Common myeloid progenitor, CD34-positive (primary cell): ENCODE measurements at regions not wholly inside any gene's neighbourhood (a gene's known extent, or its start where the extent isn't known, plus 50 kb on each side); places are given as distances from the start of the nearest gene placed in this dataset.

ENCODE experiments used
- CTCF ChIA-PET: fragments of 350-600 bp; sonication (Branson Sonifier 250); formaldehyde crosslinking; loops from one replicate; lab custom pipeline; 2021; ENCODE audit warnings: antibody characterized with exemption; lab: Charles Lee
- POLR2A ChIA-PET: fragments of 350-600 bp; sonication (Branson Sonifier 250); formaldehyde crosslinking; loops from one replicate; lab custom pipeline; 2021; ENCODE audit warnings: antibody characterized with exemption; lab: Charles Lee
- DNase-seq, 3 donors: peaks; one replicate each; pipeline versions ENCODE4 v3.0.0 to v3.0.0-alpha.2; 2013
- H3K27ac ChIP-seq, 2 experiments: 1 replicate in 1 of 2; 2 replicates in 1 of 2; pipeline ENCODE4 v1.7.0; 2013; ENCODE audit warnings: inconsistent platforms in 2 of 2, low read length in 2 of 2, mild to moderate bottlenecking in 2 of 2, low read depth in 1 of 2, moderate library complexity in 1 of 2; ENCODE audit not compliant: severe bottlenecking in 2 of 2, insufficient read depth in 1 of 2, poor library complexity in 1 of 2
- H3K27me3 ChIP-seq, 5 experiments: replicated peaks in 2 of 5; 1 replicate in 3 of 5; 2 replicates in 2 of 5; pipeline versions ENCODE4 v1.6.1 to v1.7.0; 2013; ENCODE audit warnings: low read length in 4 of 5, mild to moderate bottlenecking in 2 of 5, moderate library complexity in 2 of 5, inconsistent platforms in 1 of 5; ENCODE audit not compliant: insufficient read depth in 5 of 5, control insufficient read depth in 4 of 5
- H3K36me3 ChIP-seq, 4 experiments: 1 replicate in 2 of 4; 2 replicates in 2 of 4; pipeline versions ENCODE4 v1.6.1 to v1.7.0; 2013; ENCODE audit warnings: low read length in 3 of 4, control low read depth in 1 of 4, mild to moderate bottlenecking in 1 of 4; ENCODE audit not compliant: control insufficient read depth in 4 of 4, insufficient read depth in 4 of 4
- H3K4me1 ChIP-seq, 4 experiments: 1 replicate in 3 of 4; 2 replicates in 1 of 4; pipeline versions ENCODE4 v1.6.1 to v1.7.1; 2013; ENCODE audit warnings: low read length in 3 of 4, mild to moderate bottlenecking in 3 of 4, control low read depth in 1 of 4, inconsistent platforms in 1 of 4, moderate library complexity in 1 of 4; ENCODE audit not compliant: control insufficient read depth in 4 of 4, insufficient read depth in 4 of 4; ENCODE audit errors: control extremely low read depth in 1 of 4
- H3K4me3 ChIP-seq, 7 experiments: 1 replicate in 4 of 7; 2 replicates in 3 of 7; pipeline versions ENCODE4 v1.5.1 to v1.7.0; 2013; ENCODE audit warnings: mild to moderate bottlenecking in 7 of 7, low read length in 6 of 7, moderate library complexity in 6 of 7, inconsistent platforms in 2 of 7, low read depth in 2 of 7, control low read depth in 1 of 7; ENCODE audit not compliant: insufficient read depth in 4 of 7, control insufficient read depth in 1 of 7; ENCODE audit errors: extremely low read depth in 1 of 7
- H3K9me3 ChIP-seq, 5 experiments: 1 replicate in 4 of 5; 2 replicates in 1 of 5; pipeline versions ENCODE4 v1.6.1 to v1.7.1; 2013; ENCODE audit warnings: low read length in 4 of 5, mild to moderate bottlenecking in 2 of 5, inconsistent platforms in 1 of 5, low read depth in 1 of 5, moderate library complexity in 1 of 5; ENCODE audit not compliant: control insufficient read depth in 4 of 5, insufficient read depth in 2 of 5; ENCODE audit errors: control extremely low read depth in 1 of 5
- WGBS: methylation state at CpG from one replicate; pipeline ENCODE4 v1.1.5; 2013; ENCODE audit not compliant: insufficient coverage; 5-methylcytosine and 5-hydroxymethylcytosine counted together

DNA sequence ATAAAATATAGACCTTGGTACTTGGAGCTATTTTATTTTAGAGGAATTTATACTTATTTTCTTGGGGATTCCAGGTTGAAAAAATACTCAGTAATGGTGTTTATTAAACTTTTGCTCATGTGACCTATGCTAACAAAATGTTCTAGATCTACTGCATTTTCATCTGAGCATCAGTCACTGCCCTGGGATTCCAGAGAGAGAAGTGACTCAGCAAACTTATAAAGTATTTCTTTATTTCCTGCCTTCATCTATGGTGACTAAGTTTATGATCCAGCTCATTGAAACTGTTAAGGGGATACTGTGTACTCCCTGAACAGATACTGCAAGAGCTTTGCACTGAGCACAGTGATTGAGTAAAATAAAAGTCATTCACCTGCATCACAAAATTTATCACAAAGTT, 298.5 kb upstream of the CDH18 start:
- CTCF ChIA-PET = no interaction called here
- H3K4me3 ChIP-seq = no peak overlapping the region
- H3K36me3 ChIP-seq = no peaks in the 10 kb centered on the region
- POLR2A ChIA-PET = interaction anchor here (0.7 kb wide), 1 partner anchor 1133 kb away, joined by 3 read pairs; no protein-coding TSS in a partner anchor
- H3K9me3 ChIP-seq = no peaks in the 10 kb centered on the region
- H3K27me3 ChIP-seq = no peaks in the 10 kb centered on the region
- peak in 2 of 3 donors; percentile 9 to 13 for DNase-seq
- no peak overlapping the region for H3K27ac ChIP-seq
- H3K4me1 ChIP-seq = peaks cover 0 to 3% (median 0%) of the 10 kb centered on the region in 4 experiments

DNA sequence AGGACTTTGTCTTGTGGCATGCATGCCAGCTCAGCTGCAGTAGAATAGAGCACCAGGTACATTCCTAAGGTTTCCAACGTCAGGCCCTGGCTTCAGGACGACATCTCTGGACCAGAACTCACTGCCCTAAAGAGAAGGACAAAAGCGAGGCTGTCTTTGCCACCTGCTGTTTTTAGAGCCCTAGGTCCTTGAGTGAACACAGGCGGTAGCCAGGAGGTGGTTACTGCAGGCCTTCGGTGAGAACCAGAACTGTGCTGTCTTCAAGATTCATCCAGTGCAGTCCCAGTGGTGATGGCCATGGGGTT, 288.9 kb upstream of the CDH18 start:
- no peaks in the 10 kb centered on the region for H3K4me1 ChIP-seq
- no peaks in the 10 kb centered on the region for H3K36me3 ChIP-seq
- no peaks in the 10 kb centered on the region for H3K27me3 ChIP-seq
- no peak overlapping the region for H3K27ac ChIP-seq
- peaks cover 0 to 9% (median 0%) of the 10 kb centered on the region in 5 experiments for H3K9me3 ChIP-seq
- no peak for DNase-seq
- ChIA-PET POLR2A (no interaction called here), CTCF (no interaction called here)
- H3K4me3 ChIP-seq = no peak overlapping the region
- WGBS = 100% methylated on average over 3 of the region's 5 CpGs

DNA sequence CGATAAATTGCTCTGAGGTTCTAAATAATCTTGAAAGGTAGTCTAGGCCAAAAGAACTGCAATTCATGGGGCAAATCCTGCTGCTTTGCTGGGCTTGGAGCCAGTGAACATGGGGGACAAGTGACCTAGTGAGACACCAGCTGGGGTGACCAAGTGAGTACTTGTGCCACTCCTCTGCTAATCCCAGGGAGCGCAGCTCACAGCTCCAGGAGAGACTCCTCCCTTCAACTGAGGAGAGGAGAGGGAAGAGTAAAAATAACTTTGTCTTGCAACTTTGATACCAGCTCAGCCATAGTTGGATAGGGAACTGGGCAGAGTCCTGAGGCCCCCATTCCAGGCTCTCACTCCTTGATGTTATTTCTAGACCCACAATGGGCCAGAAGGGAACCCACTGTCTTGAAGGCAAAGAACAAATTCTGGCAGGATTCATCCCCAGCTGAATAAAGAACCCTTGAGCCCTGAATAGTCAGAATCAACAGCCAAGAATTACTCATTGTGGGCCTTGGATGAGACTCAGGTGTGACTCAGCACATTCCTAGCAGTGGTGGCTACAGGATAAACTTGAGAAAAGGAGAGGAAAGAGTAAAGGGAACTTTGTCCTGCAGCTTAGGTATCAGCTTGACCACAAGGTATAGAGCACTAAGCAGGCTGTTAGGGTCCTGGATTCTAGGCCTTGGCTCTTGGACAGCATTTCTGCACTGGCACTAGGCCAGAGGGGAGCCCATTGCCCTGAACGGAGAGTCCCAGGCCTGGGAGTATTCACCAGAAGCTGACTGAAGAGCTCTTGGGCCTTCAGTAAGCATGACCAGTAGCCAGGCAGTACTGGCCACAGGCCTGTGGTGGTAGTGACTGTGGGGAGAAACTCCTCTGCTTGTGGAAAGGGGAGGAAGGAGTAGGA, 288.3 kb upstream of the CDH18 start:
- H3K9me3 ChIP-seq = peaks cover 0 to 9% (median 0%) of the 10 kb centered on the region in 5 experiments
- no peaks in the 10 kb centered on the region for H3K27me3 ChIP-seq
- no peak for DNase-seq
- 100% methylated on average over 3 of the region's 3 CpGs for WGBS
- no peak overlapping the region for H3K4me3 ChIP-seq
- H3K36me3 ChIP-seq = no peaks in the 10 kb centered on the region
- no peak overlapping the region for H3K27ac ChIP-seq
- POLR2A ChIA-PET = no interaction called here
- H3K4me1 ChIP-seq = no peaks in the 10 kb centered on the region
- CTCF ChIA-PET = no interaction called here

DNA sequence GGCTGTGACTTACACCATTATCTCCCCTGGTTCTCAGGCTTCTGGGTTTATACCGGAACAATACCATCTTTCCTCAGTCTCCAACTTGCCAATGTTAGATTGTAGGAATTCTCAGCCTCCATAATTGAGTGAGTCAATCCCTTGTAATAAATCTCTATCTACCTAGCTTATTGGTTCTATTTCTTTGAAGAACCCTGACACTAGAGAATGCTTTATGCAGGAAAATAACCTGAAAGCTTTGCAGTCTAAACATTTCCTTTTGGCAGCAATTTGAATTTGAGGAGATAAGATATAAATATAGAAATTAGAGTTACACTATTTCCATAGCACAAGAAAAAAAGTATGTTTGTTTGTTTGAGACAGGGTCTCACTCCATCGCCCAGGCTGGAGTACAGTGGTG, 278.1 kb upstream of the CDH18 start:
- POLR2A ChIA-PET = no interaction called here
- CTCF ChIA-PET = no interaction called here

DNA sequence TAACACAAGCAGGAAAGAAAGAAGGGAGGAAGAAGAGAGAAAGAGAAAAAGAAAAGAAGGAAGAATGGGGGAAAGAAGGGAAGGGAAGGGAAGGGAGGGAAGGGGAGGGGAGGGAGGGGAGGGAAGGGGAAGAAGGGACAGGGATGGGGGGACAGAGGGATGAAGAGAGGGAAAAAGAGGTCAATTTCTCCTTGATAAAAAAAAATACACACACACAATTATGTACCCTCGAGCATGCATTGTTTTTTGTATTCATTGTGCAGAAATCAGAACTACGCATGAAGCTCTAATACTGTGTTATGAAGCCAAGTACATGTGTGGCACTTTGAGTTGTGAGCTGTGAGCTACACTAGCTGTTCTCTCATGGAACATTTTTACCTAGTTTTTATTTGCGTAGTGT, 274.9 kb upstream of the CDH18 start:
- WGBS = 100% methylated on average over 1 of the region's 3 CpGs
- Histone ChIP-seq H3K27me3 (no peaks in the 10 kb centered on the region), H3K36me3 (no peaks in the 10 kb centered on the region), H3K4me1 (no peaks in the 10 kb centered on the region), H3K9me3 (peaks cover 0 to under 1% (median 0%) of the 10 kb centered on the region in 5 experiments), H3K4me3 (no peak overlapping the region), H3K27ac (no peak overlapping the region)
- ChIA-PET POLR2A (no interaction called here), CTCF (no interaction called here)
- no peak for DNase-seq

More for the DNA sequence above, 278.1 kb upstream of the CDH18 start:
- Histone ChIP-seq H3K4me3 (no peak overlapping the region), H3K36me3 (no peaks in the 10 kb centered on the region), H3K4me1 (no peaks in the 10 kb centered on the region), H3K9me3 (peaks cover 0 to 3% (median 0%) of the 10 kb centered on the region in 5 experiments), H3K27me3 (no peaks in the 10 kb centered on the region), H3K27ac (no peak overlapping the region)
- DNase-seq = no peak
- no CpG with 5 or more reads among the region's 2 CpGs for WGBS

DNA sequence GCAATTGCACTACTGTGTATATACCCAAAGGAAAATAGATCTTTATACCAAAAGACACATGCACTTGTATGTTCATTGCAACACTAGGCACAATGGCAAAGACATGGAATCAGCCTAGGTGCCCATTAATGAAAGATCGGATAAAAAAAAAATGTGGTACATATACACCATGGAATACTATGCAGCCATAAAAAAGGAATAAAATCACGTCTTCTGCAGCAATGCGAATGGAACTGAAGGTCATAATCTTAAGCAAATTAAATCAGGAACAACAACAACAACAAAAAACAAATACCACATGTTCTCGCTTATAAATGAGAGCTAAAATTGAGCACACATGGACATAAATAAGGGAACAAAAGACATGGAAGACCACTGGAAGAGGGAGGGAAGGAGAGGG, 266.7 kb upstream of the CDH18 start:
- POLR2A ChIA-PET = interaction anchor here (0.6 kb wide), 1 partner anchor 266 kb away, joined by 3 read pairs; no protein-coding TSS in a partner anchor
- WGBS = 100% methylated on average over 1 of the region's 4 CpGs
- no peak for DNase-seq
- CTCF ChIA-PET = no interaction called here
- Histone ChIP-seq H3K36me3 (no peaks in the 10 kb centered on the region), H3K27me3 (no peaks in the 10 kb centered on the region), H3K4me1 (no peaks in the 10 kb centered on the region), H3K9me3 (peaks cover 0 to 1% (median 0%) of the 10 kb centered on the region in 5 experiments), H3K27ac (no peak overlapping the region), H3K4me3 (no peak overlapping the region)

DNA sequence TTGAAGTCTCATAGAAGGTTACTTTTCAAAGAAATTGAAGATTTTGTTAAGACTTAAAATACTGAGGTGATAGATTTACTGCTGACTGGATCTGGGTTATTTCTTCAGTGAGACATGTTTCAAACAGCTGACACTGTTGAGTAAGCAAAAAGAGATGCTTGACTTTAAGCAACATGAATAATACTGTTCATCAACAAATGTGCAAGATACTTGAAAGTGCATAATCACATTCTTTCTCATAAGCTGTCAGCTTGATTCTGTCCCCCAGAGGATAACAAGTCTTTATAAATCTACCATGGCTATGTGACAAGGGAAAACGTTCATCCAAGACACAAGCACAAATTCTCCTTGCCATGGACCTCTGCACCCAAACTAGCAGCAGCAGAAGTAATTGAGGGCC, 260.1 kb upstream of the CDH18 start:
- H3K4me1 ChIP-seq = no peaks in the 10 kb centered on the region
- H3K9me3 ChIP-seq = peaks cover 0 to 2% (median 0%) of the 10 kb centered on the region in 5 experiments
- ChIA-PET POLR2A (no interaction called here), CTCF (no interaction called here)
- WGBS = 63% methylated on average over 1 of the region's 1 CpG
- no peak for DNase-seq
- H3K27ac ChIP-seq = no peak overlapping the region
- H3K27me3 ChIP-seq = no peaks in the 10 kb centered on the region
- H3K4me3 ChIP-seq = no peak overlapping the region
- H3K36me3 ChIP-seq = no peaks in the 10 kb centered on the region
